HFF-Myc (cell line): ENCODE measurements at regions not wholly inside any gene's neighbourhood (a gene's known extent, or its start where the extent isn't known, plus 50 kb on each side); places are given as distances from the start of the nearest gene placed in this dataset.
A peak's percentile ranks its signal among the peaks of the same experiment; 100 is the strongest.

ENCODE experiments used
- DNase-seq: peaks from one replicate; pipeline ENCODE4 v3.0.0-alpha.2; 2011; ENCODE audit warnings: low read depth; ENCODE audit errors: extremely low read depth
- H3K4me3 ChIP-seq: replicated peaks from 2 replicates; pipeline ENCODE4 v1.5.1; 2011; ENCODE audit warnings: low read depth, mild to moderate bottlenecking, control low read depth, low read length
- CTCF ChIP-seq: IDR thresholded peaks from 2 replicates; pipeline ENCODE4 v1.5.1; 2012; ENCODE audit warnings: mild to moderate bottlenecking, low read depth, low read length, control low read depth; ENCODE audit errors: missing control alignments

- DNase-seq: no peak
Measured at GRCh38 chr9:73264631-73265030, 113.0 kb downstream of the ANXA1 start.

GRCh38 chr9:73265876-73266275, 114.2 kb downstream of the ANXA1 start:
- TF ChIP-seq CTCF: no peak
- no peak overlapping the region for H3K4me3 ChIP-seq

More at GRCh38 chr9:73264631-73265030, 113.0 kb downstream of the ANXA1 start:
- H3K4me3 ChIP-seq: no peak overlapping the region
- TF ChIP-seq CTCF: no peak

DNA sequence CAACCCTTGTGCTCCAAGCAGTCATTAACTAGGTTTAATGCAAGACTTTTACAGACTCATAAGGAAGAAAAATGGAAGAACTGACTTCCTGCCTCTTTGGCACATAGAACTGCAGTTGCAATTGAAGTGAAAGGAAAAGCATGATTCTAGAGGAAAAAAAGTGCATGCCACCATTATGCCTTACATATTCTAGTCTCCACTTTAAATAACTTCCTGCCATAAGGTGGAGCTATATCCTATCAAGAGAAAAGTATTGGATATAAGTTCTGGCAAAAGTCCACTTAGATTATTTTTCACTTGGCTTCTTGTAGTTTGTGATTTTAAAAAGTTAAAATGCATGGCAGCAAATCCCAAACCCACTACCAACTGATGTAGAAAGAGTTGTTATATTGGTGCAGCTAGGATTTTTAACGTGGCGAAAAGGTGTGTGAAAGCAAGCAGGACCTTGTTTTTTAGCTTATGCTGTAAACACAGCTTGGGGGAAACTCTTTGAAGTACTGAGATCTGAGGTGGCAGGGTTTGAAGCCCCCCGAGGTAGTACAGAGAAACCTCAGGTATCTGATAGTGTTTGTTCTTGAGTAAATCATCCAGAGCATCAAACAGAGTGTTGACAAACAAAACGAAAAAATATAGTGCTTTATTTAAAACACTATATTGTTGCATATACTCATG, 117.9 kb downstream of the ANXA1 start:
- DNase-seq: peak; percentile 10
- no peak overlapping the region for H3K4me3 ChIP-seq
- TF ChIP-seq CTCF: no peak

More at GRCh38 chr9:73265876-73266275, 114.2 kb downstream of the ANXA1 start:
- DNase-seq: no peak

DNA sequence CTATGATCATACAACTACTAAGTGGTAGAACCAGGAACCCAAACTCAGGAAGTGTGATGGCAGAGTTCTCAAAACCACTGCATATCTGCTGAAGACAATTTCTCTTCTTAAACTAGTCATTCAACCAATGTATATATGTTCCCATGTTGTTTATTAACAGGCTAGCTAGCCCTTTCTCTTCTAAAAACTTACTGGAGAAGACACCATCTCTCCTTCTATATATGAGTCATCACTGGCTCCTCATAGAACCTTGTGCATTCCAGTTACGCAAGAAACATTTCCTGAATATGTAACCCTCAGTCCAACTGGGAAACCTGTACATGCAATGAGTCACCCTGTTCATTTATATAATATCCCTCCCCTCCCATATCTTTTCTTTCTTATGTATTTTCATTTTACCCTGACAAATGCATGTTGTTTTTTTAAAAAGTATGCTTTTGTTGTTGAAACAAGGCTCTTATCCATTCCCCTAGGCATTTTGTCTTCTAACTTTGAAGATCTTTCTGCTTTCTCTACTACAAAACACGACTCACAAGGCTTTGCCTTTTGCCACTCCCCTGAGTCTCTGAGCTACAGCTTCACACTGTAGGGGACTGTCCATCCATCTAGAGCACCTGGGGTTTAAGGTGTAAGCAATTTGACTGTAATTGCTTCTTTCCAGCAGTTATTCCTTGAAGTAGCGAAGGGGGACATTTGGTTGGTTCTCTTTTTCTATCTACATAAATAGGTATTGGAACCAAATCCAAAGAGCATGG, 119.5 kb downstream of the ANXA1 start:
- H3K4me3 ChIP-seq: no peak overlapping the region
- peak; percentile 35 for DNase-seq
- no peak for TF ChIP-seq CTCF

DNA sequence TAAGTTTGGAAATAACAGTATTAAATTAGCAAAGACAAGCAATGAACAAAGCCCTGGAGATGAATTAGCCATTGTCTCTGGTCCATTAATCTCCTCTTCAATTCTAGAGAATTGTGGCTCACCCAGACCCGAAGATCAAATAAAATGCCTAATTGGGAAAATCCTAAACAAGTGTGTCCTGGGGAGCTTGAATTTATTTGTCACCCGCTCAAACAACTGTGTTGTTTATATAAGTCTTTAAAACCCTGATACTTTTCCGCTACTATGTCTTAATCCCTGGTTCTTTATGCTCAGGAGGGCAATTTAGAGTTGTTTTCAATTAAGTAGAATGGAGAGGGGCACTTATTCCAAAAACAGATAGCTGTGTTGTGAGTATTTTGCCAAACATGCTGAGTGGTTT, 128.4 kb downstream of the ANXA1 start:
- H3K4me3 ChIP-seq: no peak overlapping the region
- TF ChIP-seq CTCF: no peak
- no peak for DNase-seq

DNA sequence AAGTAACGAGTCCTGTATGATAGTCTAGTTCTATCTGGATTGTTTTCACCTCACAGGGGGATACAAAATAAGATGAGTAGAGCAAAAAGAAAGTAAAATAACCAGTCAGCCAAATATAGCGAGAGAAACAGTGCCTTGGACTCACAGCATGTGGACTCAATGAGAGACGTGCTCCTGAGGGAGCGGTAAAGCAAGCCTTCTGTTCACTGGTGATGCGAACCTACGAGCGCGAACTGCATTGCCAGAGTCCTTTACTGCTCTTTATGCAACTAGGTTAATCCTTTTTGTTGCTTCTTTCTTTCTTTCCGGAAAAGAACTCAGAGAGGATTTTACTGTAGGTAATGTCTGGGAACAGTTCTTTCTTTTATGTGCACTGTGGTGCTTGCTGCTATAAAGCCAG, 132.7 kb downstream of the ANXA1 start:
- no peak for TF ChIP-seq CTCF
- H3K4me3 ChIP-seq: no peak overlapping the region
- DNase-seq: no peak
